Breast epithelium (tissue), 4 donors: ENCODE measurements at regions not wholly inside any gene's neighbourhood (a gene's known extent, or its start where the extent isn't known, plus 50 kb on each side); places are given as distances from the start of the nearest gene placed in this dataset.

Experiments
- DNase-seq, 2 donors: peaks; one replicate each; pipeline ENCODE4 v3.0.0-alpha.2; 2019; ENCODE audit warnings: low spot score in 2 of 2
- H3K27ac ChIP-seq, 2 donors: fragments of 200-600 bp; sonication (generic) in 1 of 2; one replicate each; pipeline ENCODE4 v1.5.1; 2016 to 2019; ENCODE audit warnings: mild to moderate bottlenecking in 1 of 2
- H3K27me3 ChIP-seq, 2 donors: fragments of 200-600 bp; sonication (generic) in 1 of 2; one replicate each; pipeline versions ENCODE4 v1.5.1 to v1.6.0; 2017 to 2019; ENCODE audit warnings: control low read depth in 1 of 2, mild to moderate bottlenecking in 1 of 2
- H3K36me3 ChIP-seq: fragments of 200-600 bp; one replicate; pipeline ENCODE4 v1.5.1; 2019
- H3K4me1 ChIP-seq, 2 donors: fragments of 200-600 bp; sonication (generic); one replicate each; pipeline ENCODE4 v1.5.1; 2016 to 2019; ENCODE audit warnings: control low read depth in 1 of 2
- H3K4me3 ChIP-seq, 3 donors: fragments of 200-600 bp; sonication (generic); 1 replicate in 2 of 3; 2 replicates in 1 of 3; pipeline ENCODE4 v1.5.1; 2016 to 2019; ENCODE audit warnings: mild to moderate bottlenecking in 3 of 3, moderate library complexity in 2 of 3
- H3K9me3 ChIP-seq, 2 donors: fragments of 200-600 bp; sonication (generic) in 1 of 2; one replicate each; pipeline ENCODE4 v1.5.1; 2016 to 2019; ENCODE audit warnings: control low read depth in 1 of 2
- CTCF ChIP-seq, 3 donors: fragments of 450-650 bp; IDR thresholded peaks; one replicate each; pipeline ENCODE4 v1.5.1; 2016 to 2017; ENCODE audit warnings: antibody characterized with exemption in 3 of 3, mild to moderate bottlenecking in 3 of 3, moderate library complexity in 3 of 3
- POLR2A ChIP-seq: fragments of 450-650 bp; IDR thresholded peaks from one replicate; pipeline ENCODE4 v1.6.1; 2016; ENCODE audit warnings: antibody characterized with exemption, mild to moderate bottlenecking, moderate library complexity
- POLR2AphosphoS5 ChIP-seq, 3 donors: sonication (generic); formaldehyde crosslinking; IDR thresholded peaks; one replicate each; pipeline ENCODE4 v1.6.1; 2017; ENCODE audit warnings: antibody characterized with exemption in 3 of 3
- intact Hi-C: fragments of 100-400 bp; cut with DNase I; formaldehyde crosslinking; loops from one replicate; pipeline ENCODE4 v1.15.1; 2023; ENCODE audit warnings: low total_unique reads

DNA sequence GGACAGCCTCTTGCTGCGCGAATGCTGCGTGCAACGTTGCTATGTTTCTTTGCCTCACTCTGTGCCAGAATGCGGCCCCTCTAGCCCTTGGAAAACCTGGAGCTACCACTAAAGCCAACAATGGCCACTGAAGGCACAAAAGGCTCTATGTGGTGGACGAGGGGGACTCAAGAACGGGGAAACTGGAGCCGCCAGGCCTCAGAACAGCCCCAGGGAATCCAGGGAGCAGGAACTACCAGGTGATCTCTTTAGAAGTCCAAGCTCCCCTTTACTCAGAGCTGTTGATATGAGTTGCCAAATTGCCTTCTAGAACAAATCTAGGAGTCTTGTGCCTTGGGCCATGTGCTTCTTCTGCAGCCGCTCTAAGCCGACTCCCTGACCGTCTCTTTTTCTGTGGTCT lies 113.8 kb upstream of the ERRFI1 start:
- no peak overlapping the region for H3K4me3 ChIP-seq
- no peaks in the 10 kb centered on the region for H3K4me1 ChIP-seq
- H3K27ac ChIP-seq: no peak overlapping the region
- H3K9me3 ChIP-seq: no peaks in the 10 kb centered on the region
- TF ChIP-seq POLR2AphosphoS5 (IDR thresholded peaks at IDR 0.05): no peak
- no peak for TF ChIP-seq POLR2A
- TF ChIP-seq CTCF (IDR thresholded peaks at IDR 0.05): no peak
- no peaks in the 10 kb centered on the region for H3K36me3 ChIP-seq
- intact Hi-C loops: no loop called here
- DNase-seq: no peak
- H3K27me3 ChIP-seq: no peaks in the 10 kb centered on the region

DNA sequence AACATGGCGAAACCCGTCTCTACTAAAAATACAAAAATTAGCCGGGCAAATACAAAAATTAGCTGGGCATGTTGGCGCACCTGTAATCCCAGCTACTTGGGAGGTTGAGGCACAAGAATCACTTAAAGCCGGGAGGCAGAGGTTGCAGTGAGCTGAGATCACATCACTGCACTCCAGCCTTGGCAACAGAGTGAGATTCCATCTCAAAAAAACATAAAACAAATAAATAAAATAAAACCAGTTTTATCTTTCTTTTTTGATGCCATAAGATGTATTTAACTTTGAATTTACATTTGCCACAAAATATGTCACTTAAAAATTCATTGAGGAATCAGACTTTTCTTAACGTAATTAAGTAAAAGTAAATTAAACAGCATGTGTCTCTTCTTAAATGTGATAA lies 113.3 kb upstream of the ERRFI1 start:
- H3K36me3 ChIP-seq: no peaks in the 10 kb centered on the region
- intact Hi-C loops: no loop called here
- DNase-seq: no peak
- no peak overlapping the region for H3K27ac ChIP-seq
- H3K4me1 ChIP-seq: peaks cover 0 to 5% of the 10 kb centered on the region in 2 donors
- no peak for TF ChIP-seq POLR2AphosphoS5 (IDR thresholded peaks at IDR 0.05)
- no peak for TF ChIP-seq POLR2A
- TF ChIP-seq CTCF (IDR thresholded peaks at IDR 0.05): no peak
- no peak overlapping the region for H3K4me3 ChIP-seq
- H3K9me3 ChIP-seq: no peaks in the 10 kb centered on the region
- no peaks in the 10 kb centered on the region for H3K27me3 ChIP-seq

DNA sequence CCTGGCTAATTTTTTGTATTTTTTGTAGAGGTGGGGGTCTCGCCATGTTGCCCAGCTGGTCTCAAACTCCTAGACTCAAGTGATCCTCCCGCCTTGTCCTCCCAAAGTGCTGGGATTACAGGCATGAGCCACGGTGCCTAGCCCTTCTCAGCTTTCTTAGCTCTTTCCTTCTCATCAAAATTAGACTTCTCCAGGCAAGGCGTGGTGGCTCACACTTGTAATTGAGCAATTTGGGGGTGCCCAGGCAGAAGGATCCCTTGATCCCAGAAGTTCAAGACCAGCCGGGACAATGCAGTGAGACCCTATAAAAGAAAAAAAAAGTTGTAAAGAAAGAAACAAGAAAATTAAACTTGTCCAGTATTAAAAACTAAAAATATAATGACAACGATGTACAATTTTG lies 112.6 kb upstream of the ERRFI1 start:
- peaks cover 0 to 7% of the 10 kb centered on the region in 2 donors for H3K4me1 ChIP-seq
- no peaks in the 10 kb centered on the region for H3K27me3 ChIP-seq
- DNase-seq: no peak
- H3K4me3 ChIP-seq: no peak overlapping the region
- H3K36me3 ChIP-seq: no peaks in the 10 kb centered on the region
- no peaks in the 10 kb centered on the region for H3K9me3 ChIP-seq
- TF ChIP-seq POLR2AphosphoS5 (IDR thresholded peaks at IDR 0.05): no peak
- TF ChIP-seq POLR2A: no peak
- no peak for TF ChIP-seq CTCF (IDR thresholded peaks at IDR 0.05)
- peak overlapping the region; percentile 74 to 76 for H3K27ac ChIP-seq
- intact Hi-C loops: no loop called here

DNA sequence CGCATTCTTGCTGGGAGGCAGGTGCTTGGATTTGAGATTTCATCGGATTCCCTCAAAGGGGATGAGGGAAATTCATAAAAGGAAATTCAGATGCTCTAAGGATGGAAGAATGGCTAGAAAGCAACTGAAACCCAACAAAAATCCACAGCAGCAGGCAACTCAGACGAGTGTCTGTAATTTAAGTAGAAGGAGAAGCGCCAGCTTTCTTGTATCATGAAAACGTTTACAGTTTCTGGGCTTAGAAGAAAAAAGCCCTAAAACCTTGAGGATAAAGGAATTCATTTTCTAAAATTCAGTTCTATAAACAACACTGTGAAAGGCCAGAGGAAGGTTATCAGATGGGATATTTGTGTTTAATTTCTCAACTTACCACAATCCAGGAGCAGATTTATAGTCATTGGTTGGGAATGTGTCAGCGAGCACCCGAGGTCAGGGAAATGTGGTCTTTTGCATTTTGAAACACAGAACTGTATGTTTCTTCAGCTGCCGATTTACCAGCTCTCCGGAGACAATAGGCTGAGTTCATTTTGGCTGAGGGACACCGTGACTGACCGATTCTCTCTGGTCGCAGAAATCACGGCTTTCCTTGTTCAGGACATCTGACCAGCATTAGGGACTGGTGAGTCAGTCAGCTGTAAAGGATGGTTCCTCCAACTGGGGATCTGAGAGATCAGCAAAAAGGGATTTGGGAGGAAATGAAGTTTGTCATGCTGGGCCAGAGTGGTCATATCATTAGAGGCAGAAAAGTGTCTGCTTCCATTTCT lies 111.6 kb upstream of the ERRFI1 start:
- intact Hi-C loops: no loop called here
- no peaks in the 10 kb centered on the region for H3K9me3 ChIP-seq
- H3K36me3 ChIP-seq: no peaks in the 10 kb centered on the region
- H3K27me3 ChIP-seq: no peaks in the 10 kb centered on the region
- peaks cover 0 to 7% of the 10 kb centered on the region in 2 donors for H3K4me1 ChIP-seq
- H3K4me3 ChIP-seq: peak overlapping the region in 1 of 3 donors; percentile 1
- TF ChIP-seq POLR2AphosphoS5 (IDR thresholded peaks at IDR 0.05) (peak; percentile 38 to 80 (median 52)), POLR2A (no peak), CTCF (IDR thresholded peaks at IDR 0.05) (no peak)
- peak overlapping the region; percentile 74 to 76 for H3K27ac ChIP-seq
- DNase-seq: peak in 1 of 2 donors; percentile 43

DNA sequence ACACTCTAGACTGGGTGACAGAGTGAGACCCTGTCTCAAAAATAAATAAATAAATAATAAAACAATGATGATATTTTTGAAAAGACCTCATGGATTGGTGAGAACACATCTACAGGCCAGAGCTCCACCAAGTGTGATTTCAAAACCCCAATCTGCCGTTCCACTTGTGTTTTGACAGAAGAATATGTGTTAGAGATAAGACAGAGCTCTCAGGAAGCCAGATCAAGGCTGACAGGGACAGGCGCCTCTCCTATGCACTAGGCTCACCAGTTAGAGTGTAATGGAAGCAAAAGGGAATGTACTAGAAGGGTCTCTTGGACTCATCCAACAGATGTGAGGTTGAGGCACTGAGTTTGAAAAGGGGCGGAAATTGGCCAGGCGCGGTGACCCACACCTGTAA lies 110.7 kb upstream of the ERRFI1 start:
- intact Hi-C loops: no loop called here
- H3K36me3 ChIP-seq: no peaks in the 10 kb centered on the region
- TF ChIP-seq CTCF (IDR thresholded peaks at IDR 0.05) (no peak), POLR2A (no peak), POLR2AphosphoS5 (IDR thresholded peaks at IDR 0.05) (no peak)
- DNase-seq: no peak
- no peaks in the 10 kb centered on the region for H3K9me3 ChIP-seq
- no peaks in the 10 kb centered on the region for H3K27me3 ChIP-seq
- H3K4me1 ChIP-seq: peaks cover 0 to 7% of the 10 kb centered on the region in 2 donors
- H3K4me3 ChIP-seq: no peak overlapping the region
- H3K27ac ChIP-seq: peak overlapping the region; percentile 60 to 76
